WERI-Rb-1 (cell line): ENCODE measurements at regions not wholly inside any gene's neighbourhood (a gene's known extent, or its start where the extent isn't known, plus 50 kb on each side); places are given as distances from the start of the nearest gene placed in this dataset.

Experiments used
- DNase-seq: peaks from one replicate; pipeline ENCODE4 v3.0.0-alpha.2; 2020
- H3K27ac ChIP-seq: fragments of 250-450 bp; sonication (Bioruptor Pico); 2 replicates; pipeline ENCODE4 v1.5.1; 2020; ENCODE audit warnings: mild to moderate bottlenecking, moderate library complexity
- H3K27me3 ChIP-seq: fragments of 250-450 bp; sonication (Bioruptor Pico); 2 replicates; pipeline ENCODE4 v1.5.1; 2021; ENCODE audit warnings: mild to moderate bottlenecking, low read depth, moderate library complexity; ENCODE audit not compliant: insufficient read depth, severe bottlenecking
- H3K36me3 ChIP-seq: fragments of 250-450 bp; sonication (Bioruptor Pico); 2 replicates; pipeline ENCODE4 v1.5.1; 2020; ENCODE audit warnings: mild to moderate bottlenecking, moderate library complexity
- H3K4me3 ChIP-seq: 2 replicates; pipeline ENCODE4 v1.5.1; 2011; ENCODE audit warnings: low read depth, mild to moderate bottlenecking, control low read depth, low read length
- H3K9me3 ChIP-seq: fragments of 250-450 bp; sonication (Bioruptor Pico); 2 replicates; pipeline ENCODE4 v1.5.1; 2021; ENCODE audit warnings: mild to moderate bottlenecking, moderate library complexity; ENCODE audit not compliant: severe bottlenecking
- CTCF ChIP-seq: IDR thresholded peaks from 2 replicates; pipeline ENCODE4 v1.5.1; 2011; ENCODE audit warnings: low read depth, mild to moderate bottlenecking, control low read depth, inconsistent platforms, low read length

- Histone ChIP-seq H3K36me3 (no peaks in the 10 kb centered on the region), H3K9me3 (no peaks in the 10 kb centered on the region), H3K4me3 (no peak overlapping the region), H3K27ac (no peak overlapping the region), H3K27me3 (no peaks in the 10 kb centered on the region)
- no peak for TF ChIP-seq CTCF
- no peak for DNase-seq
These were observed 246.1 kb upstream of the MIR17HG start for GRCh38 chr13:91101381-91101780.

- H3K27me3 ChIP-seq = no peaks in the 10 kb centered on the region
- no peak for TF ChIP-seq CTCF
- no peaks in the 10 kb centered on the region for H3K9me3 ChIP-seq
- H3K36me3 ChIP-seq = no peaks in the 10 kb centered on the region
- no peak overlapping the region for H3K4me3 ChIP-seq
- no peak for DNase-seq
- H3K27ac ChIP-seq = no peak overlapping the region
These were observed 242.2 kb upstream of the MIR17HG start for GRCh38 chr13:91105270-91105669.

- Histone ChIP-seq H3K36me3 (no peaks in the 10 kb centered on the region), H3K27me3 (no peaks in the 10 kb centered on the region), H3K4me3 (no peak overlapping the region), H3K9me3 (no peaks in the 10 kb centered on the region), H3K27ac (no peak overlapping the region)
- DNase-seq = no peak
- TF ChIP-seq CTCF = no peak
These were observed 240.9 kb upstream of the MIR17HG start for GRCh38 chr13:91106565-91106964.

- TF ChIP-seq CTCF = no peak
- no peak overlapping the region for H3K27ac ChIP-seq
- no peak for DNase-seq
These were observed 239.2 kb upstream of the MIR17HG start for GRCh38 chr13:91108315-91108714.

GRCh38 chr13:91111476-91112200, 235.8 kb upstream of the MIR17HG start:
- 0 out of 2 replicates have a peak, but pooled peaks have one; percentile 5 for TF ChIP-seq CTCF
- Histone ChIP-seq H3K27me3 (no peaks in the 10 kb centered on the region), H3K27ac (no peak overlapping the region)

More at GRCh38 chr13:91108315-91108714, 239.2 kb upstream of the MIR17HG start:
- no peaks in the 10 kb centered on the region for H3K36me3 ChIP-seq
- no peaks in the 10 kb centered on the region for H3K9me3 ChIP-seq
- H3K27me3 ChIP-seq = no peaks in the 10 kb centered on the region
- no peak overlapping the region for H3K4me3 ChIP-seq

More at GRCh38 chr13:91111476-91112200, 235.8 kb upstream of the MIR17HG start:
- DNase-seq = no peak
- no peaks in the 10 kb centered on the region for H3K36me3 ChIP-seq
- H3K4me3 ChIP-seq = no peak overlapping the region
- no peaks in the 10 kb centered on the region for H3K9me3 ChIP-seq
